Keratinocyte (primary cell): ENCODE measurements at regions not wholly inside any gene's neighbourhood (a gene's known extent, or its start where the extent isn't known, plus 50 kb on each side); places are given as distances from the start of the nearest gene placed in this dataset.

Experiments
- DNase-seq: peaks from one replicate; pipeline ENCODE4 v3.0.0-alpha.2; 2011; ENCODE audit warnings: low read depth, missing footprints, low spot score
- FAIRE-seq: peaks from 2 replicates; lab custom pipeline; 2011; peaks lifted over from hg19 to GRCh38; lab: Jason Lieb, UNC
- H2AFZ ChIP-seq: 2 replicates; pipeline ENCODE4 v1.6.0; 2012; ENCODE audit warnings: low read length, control low read depth, inconsistent platforms; ENCODE audit not compliant: control insufficient read depth
- H3K27ac ChIP-seq: 2 replicates; pipeline ENCODE4 v1.5.1; 2011; ENCODE audit warnings: low read length; ENCODE audit not compliant: control insufficient read depth, insufficient read depth
- H3K27me3 ChIP-seq: 3 replicates; pipeline ENCODE4 v1.6.0; 2011; ENCODE audit warnings: low read length; ENCODE audit not compliant: control insufficient read depth, insufficient read depth; ENCODE audit errors: extremely low read depth
- H3K36me3 ChIP-seq, 2 experiments: 2 replicates in 1 of 2; 3 replicates in 1 of 2; pipeline ENCODE4 v1.5.1; 2011; ENCODE audit warnings: low read length in 2 of 2, mild to moderate bottlenecking in 1 of 2; ENCODE audit not compliant: control insufficient read depth in 2 of 2, insufficient read depth in 2 of 2; ENCODE audit errors: extremely low read depth in 1 of 2
- H3K4me1 ChIP-seq: 3 replicates; pipeline ENCODE4 v1.5.1; 2011; ENCODE audit warnings: low read length; ENCODE audit not compliant: control insufficient read depth, insufficient read depth; ENCODE audit errors: extremely low read depth
- H3K4me2 ChIP-seq: 3 replicates; pipeline ENCODE4 v1.6.0; 2011; ENCODE audit warnings: low read depth, low read length; ENCODE audit not compliant: control insufficient read depth, insufficient read depth; ENCODE audit errors: extremely low read depth
- H3K4me3 ChIP-seq, 3 experiments: fragments of 200-600 bp in 1 of 3; sonication (generic) in 1 of 3; 2 replicates in 2 of 3; 3 replicates in 1 of 3; pipeline ENCODE4 v1.5.1; 2011 to 2016; ENCODE audit warnings: low read length in 3 of 3, mild to moderate bottlenecking in 3 of 3, control low read depth in 2 of 3, inconsistent platforms in 1 of 3, low read depth in 1 of 3, mixed read lengths in 1 of 3, mixed run types in 1 of 3, moderate library complexity in 1 of 3; ENCODE audit not compliant: control insufficient read depth in 2 of 3, insufficient read depth in 2 of 3; ENCODE audit errors: extremely low read depth in 1 of 3
- H3K79me2 ChIP-seq: 2 replicates; pipeline ENCODE4 v1.6.0; 2012; ENCODE audit warnings: low read length; ENCODE audit not compliant: control insufficient read depth, insufficient read depth
- H3K9ac ChIP-seq: 3 replicates; pipeline ENCODE4 v1.6.0; 2011; ENCODE audit warnings: low read length; ENCODE audit not compliant: control insufficient read depth, insufficient read depth; ENCODE audit errors: extremely low read depth
- H3K9me1 ChIP-seq: 3 replicates; pipeline ENCODE4 v1.6.0; 2011; ENCODE audit warnings: low read length; ENCODE audit not compliant: control insufficient read depth, insufficient read depth; ENCODE audit errors: extremely low read depth
- H3K9me3 ChIP-seq: 2 replicates; pipeline ENCODE4 v1.5.1; 2012; ENCODE audit warnings: low read depth, low read length; ENCODE audit not compliant: control insufficient read depth
- H4K20me1 ChIP-seq: 3 replicates; pipeline ENCODE4 v1.6.0; 2011; ENCODE audit warnings: low read length; ENCODE audit not compliant: control insufficient read depth, insufficient read depth; ENCODE audit errors: extremely low read depth
- EZH2 ChIP-seq: IDR thresholded peaks from one replicate; pipeline ENCODE4 v1.6.1; 2012; ENCODE audit warnings: inconsistent platforms, mild to moderate bottlenecking, low read length, moderate library complexity
- dilution Hi-C: fragments of 300-500 bp; cut with MboI; formaldehyde crosslinking; loops from one replicate; pipeline ENCODE4 v1.7.0; 2020; ENCODE audit warnings: low sequenced_read_pairs; ENCODE audit not compliant: extremely low pct_ligation_motif_present
- TF ChIP-seq, protein P1 (sequence below), 3 experiments: IDR thresholded peaks in 1 of 3; conservative IDR thresholded peaks in 1 of 3; optimal IDR thresholded peaks in 1 of 3; 2 replicates in 2 of 3; 3 replicates in 1 of 3; pipeline versions ENCODE3 to v1.5.1; 2011; ENCODE audit warnings: low read length in 3 of 3, mild to moderate bottlenecking in 3 of 3, moderate library complexity in 2 of 3, control low read depth in 1 of 3, inconsistent platforms in 1 of 3; ENCODE audit not compliant: insufficient read depth in 2 of 3; ENCODE audit errors: extremely low read depth in 1 of 3

GRCh38 chr2:56455642-56456041 lies 271.9 kb downstream of the CCDC85A start:
- TF ChIP-seq, protein P1, sequence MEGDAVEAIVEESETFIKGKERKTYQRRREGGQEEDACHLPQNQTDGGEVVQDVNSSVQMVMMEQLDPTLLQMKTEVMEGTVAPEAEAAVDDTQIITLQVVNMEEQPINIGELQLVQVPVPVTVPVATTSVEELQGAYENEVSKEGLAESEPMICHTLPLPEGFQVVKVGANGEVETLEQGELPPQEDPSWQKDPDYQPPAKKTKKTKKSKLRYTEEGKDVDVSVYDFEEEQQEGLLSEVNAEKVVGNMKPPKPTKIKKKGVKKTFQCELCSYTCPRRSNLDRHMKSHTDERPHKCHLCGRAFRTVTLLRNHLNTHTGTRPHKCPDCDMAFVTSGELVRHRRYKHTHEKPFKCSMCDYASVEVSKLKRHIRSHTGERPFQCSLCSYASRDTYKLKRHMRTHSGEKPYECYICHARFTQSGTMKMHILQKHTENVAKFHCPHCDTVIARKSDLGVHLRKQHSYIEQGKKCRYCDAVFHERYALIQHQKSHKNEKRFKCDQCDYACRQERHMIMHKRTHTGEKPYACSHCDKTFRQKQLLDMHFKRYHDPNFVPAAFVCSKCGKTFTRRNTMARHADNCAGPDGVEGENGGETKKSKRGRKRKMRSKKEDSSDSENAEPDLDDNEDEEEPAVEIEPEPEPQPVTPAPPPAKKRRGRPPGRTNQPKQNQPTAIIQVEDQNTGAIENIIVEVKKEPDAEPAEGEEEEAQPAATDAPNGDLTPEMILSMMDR (optimal IDR thresholded peaks at IDR 0.05 in 1 of 3, IDR thresholded peaks at IDR 0.05 in 1 of 3, conservative IDR thresholded peaks at IDR 0.05 in 1 of 3; ENCODE audit: extremely low read depth in 1 of 3, insufficient read depth in 2 of 3, low read length in 3 of 3) = no peak
- TF ChIP-seq EZH2 = no peak
- no peak overlapping the region for H3K4me2 ChIP-seq
- dilution Hi-C loops = no loop called here
- no peak overlapping the region for H3K9ac ChIP-seq
- H3K27ac ChIP-seq = no peak overlapping the region
- no peaks in the 10 kb centered on the region for H3K9me3 ChIP-seq
- no peaks in the 10 kb centered on the region for H3K9me1 ChIP-seq
- DNase-seq (no peak), FAIRE-seq (no peak)
- H3K27me3 ChIP-seq = no peaks in the 10 kb centered on the region
- no peaks in the 10 kb centered on the region for H3K36me3 ChIP-seq
- H3K4me3 ChIP-seq = no peak overlapping the region
- no peaks in the 10 kb centered on the region for H3K79me2 ChIP-seq
- H2AFZ ChIP-seq = no peak overlapping the region
- no peaks in the 10 kb centered on the region for H4K20me1 ChIP-seq
- no peaks in the 10 kb centered on the region for H3K4me1 ChIP-seq

DNA sequence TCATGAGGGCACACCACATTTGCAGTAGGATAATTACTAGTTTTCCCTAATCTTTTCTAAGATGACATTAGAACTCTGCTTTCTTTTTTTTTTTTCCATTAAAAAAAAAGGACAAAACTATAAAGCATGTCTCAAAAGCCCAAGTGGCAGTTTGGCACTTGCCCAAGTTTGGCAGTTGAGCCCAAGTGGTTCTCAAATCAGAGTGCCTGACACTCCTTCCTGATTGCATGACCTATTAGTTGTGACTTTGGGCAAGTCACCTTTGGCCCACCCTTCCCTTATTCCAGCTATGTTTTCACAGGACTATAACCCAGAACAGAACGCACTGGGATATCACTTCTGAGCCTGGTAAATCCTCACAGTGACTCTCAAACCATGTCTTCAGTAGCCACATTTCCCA lies 273.0 kb downstream of the CCDC85A start:
- no peak overlapping the region for H3K9ac ChIP-seq
- no peak for DNase-seq
- H3K79me2 ChIP-seq = no peaks in the 10 kb centered on the region
- no peaks in the 10 kb centered on the region for H3K36me3 ChIP-seq
- no peak overlapping the region for H3K4me2 ChIP-seq
- H2AFZ ChIP-seq = no peak overlapping the region
- no peak for FAIRE-seq
- TF ChIP-seq, protein P1 (optimal IDR thresholded peaks at IDR 0.05 in 1 of 3, IDR thresholded peaks at IDR 0.05 in 1 of 3, conservative IDR thresholded peaks at IDR 0.05 in 1 of 3; ENCODE audit: extremely low read depth in 1 of 3, insufficient read depth in 2 of 3, low read length in 3 of 3) = no peak
- TF ChIP-seq EZH2 = no peak
- no peaks in the 10 kb centered on the region for H3K9me3 ChIP-seq
- H3K27ac ChIP-seq = no peak overlapping the region
- H4K20me1 ChIP-seq = no peaks in the 10 kb centered on the region
- H3K27me3 ChIP-seq = no peaks in the 10 kb centered on the region
- H3K4me1 ChIP-seq = no peaks in the 10 kb centered on the region
- dilution Hi-C loops = no loop called here
- H3K9me1 ChIP-seq = no peaks in the 10 kb centered on the region
- no peak overlapping the region for H3K4me3 ChIP-seq
